Activated CD8-positive, alpha-beta T cell treated with anti-CD3 and anti-CD28 coated beads, Interleukin-2, amount 10 ng/mL, durations not matched to agents 7 days and 5 days (primary cell): ENCODE measurements at regions not wholly inside any gene's neighbourhood (a gene's known extent, or its start where the extent isn't known, plus 50 kb on each side); places are given as distances from the start of the nearest gene placed in this dataset.

Experiments
- ATAC-seq: fragments of 150-1000 bp; cut with Tn5 transposase; one replicate; pipeline ENCODE4 v1.10.0; 2021; ENCODE audit warnings: moderate library complexity
- CTCF ChIA-PET: fragments of 350-600 bp; sonication (Branson Sonifier 250); formaldehyde crosslinking; loops from one replicate; lab custom pipeline; 2021; ENCODE audit warnings: antibody characterized with exemption; lab: Charles Lee
- POLR2A ChIA-PET: fragments of 350-600 bp; sonication (Branson Sonifier 250); formaldehyde crosslinking; loops from one replicate; lab custom pipeline; 2021; ENCODE audit warnings: antibody characterized with exemption; lab: Charles Lee
- DNase-seq: peaks from one replicate; pipeline ENCODE4 v3.0.0-alpha.2; 2020
- H3K27ac Mint-ChIP-seq: one replicate; pipeline ENCODE4 v1.8.0; 2021; ENCODE audit warnings: mild to moderate bottlenecking, mixed read lengths
- H3K27me3 Mint-ChIP-seq: one replicate; pipeline ENCODE4 v1.8.0; 2021; ENCODE audit warnings: low read depth, mixed read lengths
- H3K36me3 Mint-ChIP-seq: one replicate; pipeline ENCODE4 v1.8.0; 2021; ENCODE audit warnings: low read depth, mixed read lengths
- H3K4me1 Mint-ChIP-seq: one replicate; pipeline ENCODE4 v1.8.0; 2021; ENCODE audit warnings: low read depth, mixed read lengths
- H3K4me3 Mint-ChIP-seq: one replicate; pipeline ENCODE4 v1.8.0; 2021; ENCODE audit warnings: mild to moderate bottlenecking, mixed read lengths
- H3K9me3 Mint-ChIP-seq: one replicate; pipeline ENCODE4 v1.8.0; 2022; ENCODE audit warnings: mixed read lengths; ENCODE audit not compliant: insufficient read depth

DNA sequence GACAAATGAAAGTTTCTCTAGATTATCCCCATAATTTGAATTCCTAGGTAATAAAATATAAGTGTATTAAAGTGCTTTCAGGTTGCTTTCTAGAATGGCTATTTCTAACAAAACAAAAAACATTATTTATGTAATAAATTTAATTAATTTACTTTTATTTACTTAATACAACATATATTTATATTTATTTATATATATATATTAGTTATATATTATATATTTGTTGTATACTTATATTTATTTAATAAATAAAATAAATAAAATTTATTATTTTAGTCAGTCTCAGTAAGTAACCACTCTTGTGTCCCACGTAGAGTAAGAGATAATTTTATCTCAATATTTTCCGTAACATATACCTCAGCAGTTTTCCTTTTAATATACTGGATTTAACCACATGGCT, 1031.6 kb upstream of the CNTN5 start:
- no peak for DNase-seq
- CTCF ChIA-PET = no interaction called here
- POLR2A ChIA-PET = no interaction called here
- Mint-ChIP-seq H3K27ac (no peak overlapping the region), H3K4me1 (no peaks in the 10 kb centered on the region), H3K9me3 (peaks cover 9% of the 10 kb centered on the region), H3K27me3 (no peaks in the 10 kb centered on the region), H3K36me3 (no peaks in the 10 kb centered on the region), H3K4me3 (no peak overlapping the region)
- ATAC-seq = no peak

DNA sequence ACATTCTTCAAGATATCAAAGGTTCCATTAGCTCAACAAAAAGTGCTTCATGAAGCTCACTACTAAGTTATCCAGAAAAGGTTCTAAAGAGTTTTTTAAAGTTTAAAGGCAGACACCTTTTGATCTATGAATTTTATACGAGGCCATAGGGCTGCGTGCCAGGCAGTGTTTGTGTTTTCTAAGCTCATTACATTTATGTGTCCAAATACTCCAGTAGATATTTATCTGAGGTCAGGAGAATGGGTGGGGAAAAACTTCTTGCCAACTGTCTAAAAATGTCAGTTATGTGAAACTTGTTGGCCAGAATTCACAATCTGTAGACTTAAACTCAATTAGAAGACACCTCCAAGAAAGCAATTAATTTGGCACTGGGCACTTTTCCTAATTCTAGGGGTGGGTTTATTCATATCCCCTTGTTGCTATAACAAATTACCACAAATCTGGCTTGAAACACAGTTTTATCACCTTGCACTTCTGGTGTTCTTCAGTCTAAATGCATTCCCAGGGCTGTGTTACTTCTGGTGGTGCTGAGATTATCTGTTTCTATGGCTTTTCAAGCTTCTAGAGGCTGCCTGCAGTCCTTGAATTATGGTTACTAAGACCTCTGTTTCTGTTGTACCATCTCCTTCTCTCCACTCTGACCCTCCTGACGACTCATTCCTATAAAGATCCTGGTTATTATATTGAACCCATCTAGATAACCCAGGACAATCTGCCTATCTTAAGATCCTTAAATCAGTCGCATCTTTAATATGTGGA, 1030.4 kb upstream of the CNTN5 start:
- ChIA-PET POLR2A (interaction anchor here (0.7 kb wide), 1 partner anchor 621 kb away, joined by 3 read pairs; no protein-coding TSS in a partner anchor), CTCF (no interaction called here)
- peaks cover 9% of the 10 kb centered on the region for H3K9me3 Mint-ChIP-seq

DNA sequence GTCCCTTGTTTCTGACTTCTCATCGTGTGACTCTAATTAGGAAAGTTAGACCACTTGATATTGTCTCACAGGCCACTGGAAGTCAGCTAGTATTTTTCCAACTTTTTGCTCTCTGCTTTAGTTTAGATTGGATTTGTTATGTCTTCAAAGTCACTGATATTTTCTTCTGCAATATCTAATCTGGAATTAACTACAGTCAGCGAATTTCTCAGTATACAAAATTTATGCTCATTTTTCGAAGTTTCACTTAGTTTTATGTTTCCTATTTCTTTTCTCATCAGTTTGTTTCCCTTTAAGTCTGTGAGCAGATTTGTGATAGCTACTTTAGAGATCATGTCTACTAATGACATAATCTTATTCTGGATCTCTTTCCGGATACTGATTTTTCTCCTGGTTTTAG, 1027.2 kb upstream of the CNTN5 start:
- Mint-ChIP-seq H3K4me1 (no peaks in the 10 kb centered on the region), H3K9me3 (peaks cover 9% of the 10 kb centered on the region), H3K4me3 (no peak overlapping the region), H3K27ac (no peak overlapping the region), H3K27me3 (no peaks in the 10 kb centered on the region), H3K36me3 (no peaks in the 10 kb centered on the region)
- no peak for ATAC-seq
- DNase-seq = no peak
- ChIA-PET CTCF (no interaction called here), POLR2A (no interaction called here)

More for the DNA sequence above, 1030.4 kb upstream of the CNTN5 start:
- no peak overlapping the region for H3K4me3 Mint-ChIP-seq
- no peaks in the 10 kb centered on the region for H3K4me1 Mint-ChIP-seq
- DNase-seq (no peak), ATAC-seq (no peak)
- no peaks in the 10 kb centered on the region for H3K27me3 Mint-ChIP-seq
- no peaks in the 10 kb centered on the region for H3K36me3 Mint-ChIP-seq
- H3K27ac Mint-ChIP-seq = no peak overlapping the region

DNA sequence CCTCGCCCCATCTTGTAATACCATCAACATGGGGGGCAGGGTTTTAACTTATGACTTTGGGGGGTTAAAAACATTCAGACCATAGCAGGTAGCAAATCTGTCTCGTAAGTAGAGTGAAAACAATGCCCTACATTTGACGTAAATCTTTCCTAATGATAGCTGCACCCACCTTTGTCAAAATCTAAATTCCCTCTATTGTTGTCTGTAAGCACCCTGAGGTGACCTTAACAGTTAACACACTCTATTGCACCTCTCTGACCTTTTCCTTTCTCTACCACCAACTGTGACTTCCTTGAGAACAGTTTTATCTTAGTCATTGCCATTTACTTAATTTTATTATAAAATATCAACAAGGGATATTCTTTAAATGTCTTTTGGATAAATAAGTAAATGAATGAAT, 1024.9 kb upstream of the CNTN5 start:
- Mint-ChIP-seq H3K27ac (no peak overlapping the region), H3K36me3 (no peaks in the 10 kb centered on the region), H3K9me3 (peaks cover 5% of the 10 kb centered on the region), H3K4me1 (no peaks in the 10 kb centered on the region), H3K27me3 (no peaks in the 10 kb centered on the region), H3K4me3 (no peak overlapping the region)
- ChIA-PET CTCF (no interaction called here), POLR2A (no interaction called here)
- DNase-seq = no peak
- ATAC-seq = no peak

DNA sequence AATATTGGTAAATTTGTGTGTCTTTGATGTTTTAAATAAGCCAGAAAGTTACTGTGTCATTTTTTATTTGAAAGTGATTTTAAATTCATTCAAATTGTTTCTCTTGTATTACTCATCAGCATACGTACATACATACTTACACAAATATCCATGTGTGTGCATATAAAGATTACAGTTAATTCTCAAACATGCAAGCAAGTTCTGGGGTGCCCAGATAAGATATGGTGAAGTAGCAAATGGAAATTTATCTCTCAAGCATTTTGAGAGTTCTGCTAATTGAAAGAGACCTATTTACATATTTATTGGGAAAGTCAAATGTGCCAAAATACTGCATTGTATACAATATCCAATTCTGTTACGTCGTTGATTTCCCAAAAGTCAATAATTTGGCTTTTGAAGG, 1024.0 kb upstream of the CNTN5 start:
- ChIA-PET POLR2A (no interaction called here), CTCF (no interaction called here)
- peaks cover 5% of the 10 kb centered on the region for H3K9me3 Mint-ChIP-seq
- DNase-seq (no peak), ATAC-seq (no peak)
- no peaks in the 10 kb centered on the region for H3K27me3 Mint-ChIP-seq
- no peaks in the 10 kb centered on the region for H3K36me3 Mint-ChIP-seq
- H3K27ac Mint-ChIP-seq = no peak overlapping the region
- no peak overlapping the region for H3K4me3 Mint-ChIP-seq
- H3K4me1 Mint-ChIP-seq = no peaks in the 10 kb centered on the region

DNA sequence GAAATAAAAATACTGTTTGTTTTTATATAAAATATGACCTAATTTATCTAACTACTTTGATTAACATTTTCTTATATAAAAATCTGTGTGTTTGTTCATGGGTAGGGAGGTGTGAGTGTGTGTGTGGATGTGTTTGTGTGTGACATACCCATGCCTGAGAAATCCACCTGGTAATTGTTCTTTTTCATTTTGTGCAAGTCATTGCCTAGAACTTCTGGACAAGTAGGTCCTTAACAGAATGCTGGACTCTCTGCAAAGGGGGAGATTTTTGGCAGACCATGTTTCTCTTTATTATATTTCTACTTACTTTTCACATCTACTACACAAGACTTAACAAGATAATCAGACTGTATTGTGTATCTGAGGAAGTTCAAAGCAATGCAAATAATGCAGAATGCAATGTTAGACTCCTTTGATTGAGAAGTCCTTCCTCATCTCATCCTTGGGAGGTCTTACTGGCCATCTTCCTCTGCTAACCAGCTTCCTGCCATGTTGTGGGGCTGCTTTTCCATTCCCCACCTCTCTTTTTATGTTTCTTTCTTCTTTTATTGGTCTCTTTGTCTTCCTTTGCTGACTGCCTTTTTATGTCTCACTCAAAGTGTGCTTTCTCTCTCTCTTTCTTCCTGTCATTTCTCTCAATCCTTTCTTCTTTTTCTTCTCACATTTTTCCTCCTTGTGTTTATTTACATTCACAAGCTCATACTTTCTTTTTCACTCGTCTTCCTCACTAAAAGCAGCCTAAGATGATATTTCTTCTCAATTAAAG, 1017.0 kb upstream of the CNTN5 start:
- H3K36me3 Mint-ChIP-seq = no peaks in the 10 kb centered on the region
- no peaks in the 10 kb centered on the region for H3K27me3 Mint-ChIP-seq
- H3K9me3 Mint-ChIP-seq = no peaks in the 10 kb centered on the region
- ChIA-PET POLR2A (no interaction called here), CTCF (no interaction called here)
- no peak overlapping the region for H3K27ac Mint-ChIP-seq
- H3K4me3 Mint-ChIP-seq = no peak overlapping the region
- ATAC-seq (no peak), DNase-seq (no peak)
- H3K4me1 Mint-ChIP-seq = no peaks in the 10 kb centered on the region

DNA sequence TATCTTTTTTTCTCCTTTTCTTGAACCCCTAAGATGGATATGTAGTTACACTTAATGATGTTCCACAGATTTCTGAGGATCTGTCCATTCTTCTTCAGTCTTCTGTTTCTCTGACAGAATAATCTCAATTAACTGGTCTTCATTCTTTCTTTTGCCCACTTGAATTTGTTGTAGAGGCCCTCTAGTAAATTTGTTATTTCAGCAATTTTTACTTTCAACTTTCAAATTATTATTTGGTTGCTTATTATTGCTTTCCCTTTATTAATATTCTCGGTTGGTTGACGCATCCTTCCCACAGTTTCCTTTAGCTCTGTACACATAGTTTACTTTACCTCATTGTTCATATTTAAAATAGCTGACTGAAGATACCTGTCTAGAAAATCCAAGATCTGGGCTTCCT, 1013.7 kb upstream of the CNTN5 start:
- no peak overlapping the region for H3K4me3 Mint-ChIP-seq
- DNase-seq (no peak), ATAC-seq (no peak)
- H3K9me3 Mint-ChIP-seq = no peaks in the 10 kb centered on the region
- CTCF ChIA-PET = no interaction called here
- no peaks in the 10 kb centered on the region for H3K4me1 Mint-ChIP-seq
- POLR2A ChIA-PET = no interaction called here
- no peak overlapping the region for H3K27ac Mint-ChIP-seq
- no peaks in the 10 kb centered on the region for H3K36me3 Mint-ChIP-seq
- H3K27me3 Mint-ChIP-seq = no peaks in the 10 kb centered on the region

DNA sequence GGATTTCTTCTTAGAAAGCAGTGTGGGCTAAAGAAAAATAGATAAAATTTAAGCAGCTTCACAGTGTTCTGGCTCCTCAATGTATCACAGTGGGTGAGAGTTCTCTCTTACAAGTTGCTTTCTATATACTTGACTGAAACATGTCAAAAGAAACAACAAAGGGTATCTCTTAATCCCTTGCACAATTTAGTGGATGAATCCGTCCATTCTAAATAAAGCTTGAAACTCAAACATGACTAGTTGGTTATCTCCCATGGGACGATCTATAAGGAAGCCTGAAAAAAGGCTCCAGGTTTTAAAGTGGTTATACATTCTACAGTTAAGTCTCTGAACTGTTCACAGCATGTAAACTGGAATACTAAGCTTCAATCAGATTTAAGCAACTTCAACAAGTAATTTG, 993.1 kb upstream of the CNTN5 start:
- DNase-seq (no peak), ATAC-seq (no peak)
- no peaks in the 10 kb centered on the region for H3K4me1 Mint-ChIP-seq
- no peak overlapping the region for H3K27ac Mint-ChIP-seq
- no peaks in the 10 kb centered on the region for H3K27me3 Mint-ChIP-seq
- POLR2A ChIA-PET = no interaction called here
- no peaks in the 10 kb centered on the region for H3K36me3 Mint-ChIP-seq
- CTCF ChIA-PET = no interaction called here
- no peak overlapping the region for H3K4me3 Mint-ChIP-seq
- peaks cover 19% of the 10 kb centered on the region for H3K9me3 Mint-ChIP-seq

DNA sequence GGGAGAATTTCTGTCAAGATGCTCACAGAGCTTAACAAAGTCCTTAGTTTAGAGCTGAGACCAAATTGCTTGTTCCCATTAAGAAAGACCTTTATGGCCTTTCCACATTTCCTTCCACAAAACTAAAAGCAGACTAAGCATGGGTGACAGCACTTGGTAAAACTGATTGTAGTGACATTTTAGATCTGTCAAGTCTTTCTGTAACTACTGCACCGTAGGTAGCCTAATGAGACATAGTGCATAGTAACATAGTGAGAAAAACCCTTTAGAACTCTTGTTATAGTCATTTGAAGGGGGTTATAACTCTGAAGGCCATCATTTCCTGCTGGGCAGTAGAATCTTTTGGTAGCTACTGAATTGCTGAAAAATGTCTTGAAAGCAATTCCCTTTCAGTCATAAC, 990.9 kb upstream of the CNTN5 start:
- CTCF ChIA-PET = no interaction called here
- H3K27ac Mint-ChIP-seq = no peak overlapping the region
- no peak for DNase-seq
- no peak overlapping the region for H3K4me3 Mint-ChIP-seq
- H3K9me3 Mint-ChIP-seq = peaks cover 11% of the 10 kb centered on the region
- POLR2A ChIA-PET = no interaction called here
- H3K4me1 Mint-ChIP-seq = no peaks in the 10 kb centered on the region
- no peak for ATAC-seq
- no peaks in the 10 kb centered on the region for H3K36me3 Mint-ChIP-seq
- no peaks in the 10 kb centered on the region for H3K27me3 Mint-ChIP-seq

DNA sequence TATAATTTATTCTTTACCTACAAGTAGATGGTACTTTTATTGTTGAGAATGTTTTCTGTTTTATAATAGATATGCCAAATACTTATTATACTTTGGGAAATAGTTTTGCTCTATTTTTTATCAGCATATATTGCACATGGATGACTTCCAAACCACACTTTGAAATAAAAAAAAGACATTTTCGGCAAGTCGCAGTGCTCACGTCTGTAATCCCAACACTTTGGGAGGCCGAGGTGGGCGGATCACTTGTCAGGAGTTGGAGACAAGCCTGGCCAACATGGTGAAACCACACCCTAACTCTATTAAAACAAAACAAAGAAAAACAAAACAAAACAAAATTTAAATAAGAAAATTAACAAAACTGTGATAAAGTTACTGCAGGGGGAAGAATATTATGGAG, 983.9 kb upstream of the CNTN5 start:
- H3K4me1 Mint-ChIP-seq = no peaks in the 10 kb centered on the region
- DNase-seq (no peak), ATAC-seq (no peak)
- H3K9me3 Mint-ChIP-seq = no peaks in the 10 kb centered on the region
- H3K27me3 Mint-ChIP-seq = no peaks in the 10 kb centered on the region
- CTCF ChIA-PET = no interaction called here
- H3K4me3 Mint-ChIP-seq = no peak overlapping the region
- no peaks in the 10 kb centered on the region for H3K36me3 Mint-ChIP-seq
- no peak overlapping the region for H3K27ac Mint-ChIP-seq
- POLR2A ChIA-PET = no interaction called here

DNA sequence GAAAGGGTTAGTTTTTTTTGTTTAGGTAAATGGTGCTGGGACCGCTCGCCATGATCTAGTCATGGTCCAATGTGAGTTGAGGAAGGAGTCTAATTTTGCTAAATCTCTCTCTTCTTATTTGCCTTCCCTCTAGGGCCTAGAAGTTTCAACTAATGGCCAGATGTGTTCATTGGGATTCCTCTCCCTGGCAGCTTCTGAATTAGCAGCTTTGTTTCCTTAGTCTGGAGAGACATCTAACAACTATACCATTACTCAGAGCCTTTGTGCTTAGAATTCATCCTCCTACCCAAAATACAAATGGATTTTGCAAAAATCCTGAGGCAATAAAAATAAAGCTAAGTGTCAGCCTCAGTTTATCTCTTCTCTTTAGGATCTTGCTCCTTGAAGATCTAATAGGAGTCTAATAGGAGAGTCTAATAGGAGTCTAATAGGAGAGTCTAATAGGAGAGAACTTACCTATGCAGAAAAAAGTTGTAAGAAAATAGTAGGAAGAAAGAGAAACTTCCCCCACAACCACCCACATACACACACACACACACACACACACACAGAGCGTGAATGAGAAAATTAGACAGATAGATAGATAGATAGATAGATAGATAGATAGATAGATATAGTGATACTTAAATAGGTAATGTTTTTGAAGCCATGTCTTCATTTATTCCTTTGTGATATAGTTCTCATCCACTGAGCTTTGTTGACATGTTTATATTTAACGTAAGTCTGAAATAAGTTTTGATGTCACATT, 980.5 kb upstream of the CNTN5 start:
- ATAC-seq (no peak), DNase-seq (no peak)
- Mint-ChIP-seq H3K27me3 (no peaks in the 10 kb centered on the region), H3K27ac (no peak overlapping the region), H3K36me3 (no peaks in the 10 kb centered on the region), H3K9me3 (no peaks in the 10 kb centered on the region), H3K4me3 (no peak overlapping the region), H3K4me1 (no peaks in the 10 kb centered on the region)
- CTCF ChIA-PET = no interaction called here
- POLR2A ChIA-PET = no interaction called here

DNA sequence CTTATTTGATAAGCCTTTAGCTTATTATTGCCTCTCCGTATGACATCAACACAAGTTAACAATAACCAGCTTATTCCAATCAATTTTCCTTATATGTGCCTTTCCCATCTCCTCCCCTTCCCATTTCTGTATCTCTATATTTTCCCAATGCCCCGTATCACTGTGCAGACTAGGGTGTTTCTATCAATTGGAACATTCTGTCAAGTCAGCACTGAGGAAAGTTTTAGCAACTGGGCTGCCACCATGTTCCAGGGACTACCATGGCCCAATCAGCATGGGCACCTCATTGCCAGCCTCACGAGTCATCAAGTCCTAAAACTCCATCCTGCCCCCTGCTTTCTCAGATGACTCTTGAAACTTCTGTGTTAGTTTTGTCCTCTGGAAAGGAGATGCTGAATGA, 973.1 kb upstream of the CNTN5 start:
- H3K27me3 Mint-ChIP-seq = no peaks in the 10 kb centered on the region
- no peak overlapping the region for H3K4me3 Mint-ChIP-seq

More for the DNA sequence above, 973.1 kb upstream of the CNTN5 start:
- no peak for DNase-seq
- Mint-ChIP-seq H3K27ac (no peak overlapping the region), H3K9me3 (peaks cover 5% of the 10 kb centered on the region), H3K4me1 (no peaks in the 10 kb centered on the region), H3K36me3 (no peaks in the 10 kb centered on the region)
- POLR2A ChIA-PET = no interaction called here
- no peak for ATAC-seq
- CTCF ChIA-PET = no interaction called here
